ENCODE measurements at regions not wholly inside any gene's neighbourhood (a gene's known extent, or its start where the extent isn't known, plus 50 kb on each side); places are given as distances from the start of the nearest gene placed in this dataset.

DNA sequence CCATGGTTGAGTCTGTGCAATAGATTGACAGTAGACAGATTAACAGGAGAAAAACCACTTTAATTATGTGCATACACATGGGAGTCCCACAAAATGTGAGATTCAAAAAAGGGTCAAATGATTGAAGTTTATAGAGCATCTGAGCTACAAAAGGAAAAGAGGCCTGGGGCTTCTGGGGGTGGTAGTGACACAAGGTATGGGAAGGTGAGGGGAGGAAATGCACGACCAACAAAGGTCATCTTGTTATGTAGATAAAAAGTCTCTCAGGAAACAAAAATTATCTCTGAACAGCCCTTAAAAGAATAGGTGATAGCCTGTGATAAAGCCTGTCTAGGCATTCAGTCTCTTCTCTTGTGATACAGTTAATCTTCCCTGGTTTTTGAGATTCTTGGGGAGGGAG lies 141.7 kb downstream of the SEC23IP start:
- no TSS peak for BruUV-seq (replicated peaks)
- Histone ChIP-seq H2AFZ (ENCODE audit: low read depth, low read length) (no peak overlapping the region), H3K27ac (ENCODE audit: extremely low read depth, low read depth, low read length) (no peak overlapping the region), H3K27me3 (ENCODE audit: control insufficient read depth in 2 of 2, insufficient read depth in 2 of 2, low read length in 2 of 2) (no peaks in the 10 kb centered on the region), H3K9me3 (replicated peaks; ENCODE audit: control insufficient read depth, insufficient read depth, low read depth, low read length) (no peaks in the 10 kb centered on the region), H3K4me1 (replicated peaks in 1 of 2; ENCODE audit: control insufficient read depth in 2 of 2, insufficient read depth in 2 of 2, low read length in 2 of 2) (no peaks in the 10 kb centered on the region), H3K4me2 (ENCODE audit: insufficient read depth, low read length) (no peak overlapping the region), H3K9ac (ENCODE audit: insufficient read depth in 1 of 2, low read depth in 2 of 2, low read length in 2 of 2) (no peak overlapping the region), H3K9me1 (ENCODE audit: control insufficient read depth, insufficient read depth, low read length) (no peaks in the 10 kb centered on the region), H3K4me3 (no peak overlapping the region), H3K79me2 (ENCODE audit: control insufficient read depth, insufficient read depth, low read length) (no peaks in the 10 kb centered on the region), H4K20me1 (replicated peaks; ENCODE audit: control insufficient read depth, insufficient read depth, low read length) (no peaks in the 10 kb centered on the region), H3K36me3 (ENCODE audit: control insufficient read depth, insufficient read depth, low read length) (no peaks in the 10 kb centered on the region)
- FAIRE-seq = no peak
- in situ Hi-C loops (cut with MboI) = no loop called here
- ATAC-seq = no peak
- ChIA-PET POLR2A (no interaction called here), CTCF (ENCODE audit: low intra/inter-chr PET ratio) (no interaction called here)
- TF ChIP-seq PRPF4 (IDR thresholded peaks at IDR 0.05; ENCODE audit: insufficient read depth, low read depth, low read length, poor library complexity, severe bottlenecking) (no peak), SMARCA4 (IDR thresholded peaks at IDR 0.05) (no peak), ZNF143 (CRISPR knock-in tag; IDR thresholded peaks at IDR 0.05) (no peak), KDM5B (IDR thresholded peaks at IDR 0.05; ENCODE audit: insufficient replicate concordance, low read depth, low read length) (no peak)
- no peak for DNase-seq (ENCODE audit: extremely low read depth in 1 of 4, low spot score in 3 of 4)
- intact Hi-C loops (cut with micrococcal nuclease) = no loop called here
- WGBS (ENCODE audit: insufficient coverage, low coverage, missing lambda C conversion rate) = 0% methylated on average over 1 of the region's 1 CpG

DNA sequence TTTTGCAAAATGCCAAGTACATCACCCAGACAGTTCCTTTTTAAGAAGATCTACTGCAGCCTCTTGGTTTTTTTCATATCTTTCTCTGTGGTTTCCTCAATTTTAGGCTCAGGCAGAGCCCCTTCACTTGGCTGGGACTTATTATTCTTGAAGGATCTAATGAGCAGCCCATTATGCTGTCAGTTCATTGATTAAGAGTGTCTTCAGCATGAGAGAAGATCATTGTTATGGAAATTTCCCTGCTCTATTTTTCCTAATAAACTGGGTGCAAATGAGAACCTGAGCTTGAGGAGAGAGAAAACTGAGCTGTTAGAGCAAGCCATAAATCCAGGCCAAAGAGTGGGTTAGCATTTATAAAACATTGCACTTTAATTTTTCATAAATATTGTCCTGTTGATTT lies 146.5 kb downstream of the SEC23IP start:
- Histone ChIP-seq H4K20me1 (replicated peaks; ENCODE audit: control insufficient read depth, insufficient read depth, low read length) (no peaks in the 10 kb centered on the region), H3K36me3 (ENCODE audit: control insufficient read depth, insufficient read depth, low read length) (no peaks in the 10 kb centered on the region), H3K9me1 (ENCODE audit: control insufficient read depth, insufficient read depth, low read length) (no peaks in the 10 kb centered on the region), H3K27me3 (ENCODE audit: control insufficient read depth in 2 of 2, insufficient read depth in 2 of 2, low read length in 2 of 2) (peaks cover 0 to 4% of the 10 kb centered on the region in 2 experiments; a peak in 2 of 5 replicates), H3K79me2 (ENCODE audit: control insufficient read depth, insufficient read depth, low read length) (no peaks in the 10 kb centered on the region), H3K27ac (ENCODE audit: extremely low read depth, low read depth, low read length) (no peak overlapping the region), H3K9ac (ENCODE audit: insufficient read depth in 1 of 2, low read depth in 2 of 2, low read length in 2 of 2) (no peak overlapping the region), H3K4me2 (ENCODE audit: insufficient read depth, low read length) (no peak overlapping the region), H2AFZ (ENCODE audit: low read depth, low read length) (no peak overlapping the region), H3K4me3 (no peak overlapping the region), H3K9me3 (replicated peaks; ENCODE audit: control insufficient read depth, insufficient read depth, low read depth, low read length) (no peaks in the 10 kb centered on the region), H3K4me1 (replicated peaks in 1 of 2; ENCODE audit: control insufficient read depth in 2 of 2, insufficient read depth in 2 of 2, low read length in 2 of 2) (peaks cover 0 to 4% of the 10 kb centered on the region in 2 experiments; a peak in 1 of 5 replicates)
- ATAC-seq = no peak
- BruUV-seq (replicated peaks) = no TSS peak
- no peak for FAIRE-seq
- intact Hi-C loops (cut with micrococcal nuclease) = no loop called here
- TF ChIP-seq MTF1 (CRISPR knock-in tag; IDR thresholded peaks at IDR 0.05; ENCODE audit: borderline replicate concordance) (no peak), PTBP1 (IDR thresholded peaks at IDR 0.05; ENCODE audit: low read depth, low read length) (no peak), GTF2F1 (IDR thresholded peaks at IDR 0.05; ENCODE audit: low read depth, low read length) (no peak), NCOA2 (IDR thresholded peaks at IDR 0.05; ENCODE audit: partially characterized antibody in 2 of 2) (no peak), JUND (IDR thresholded peaks at IDR 0.05; ENCODE audit: borderline replicate concordance, low read depth, low read length) (no peak), JUND (tag; IDR thresholded peaks at IDR 0.05; ENCODE audit: borderline replicate concordance, low read depth, low read length) (no peak)
- TF ChIP-seq, protein P1, sequence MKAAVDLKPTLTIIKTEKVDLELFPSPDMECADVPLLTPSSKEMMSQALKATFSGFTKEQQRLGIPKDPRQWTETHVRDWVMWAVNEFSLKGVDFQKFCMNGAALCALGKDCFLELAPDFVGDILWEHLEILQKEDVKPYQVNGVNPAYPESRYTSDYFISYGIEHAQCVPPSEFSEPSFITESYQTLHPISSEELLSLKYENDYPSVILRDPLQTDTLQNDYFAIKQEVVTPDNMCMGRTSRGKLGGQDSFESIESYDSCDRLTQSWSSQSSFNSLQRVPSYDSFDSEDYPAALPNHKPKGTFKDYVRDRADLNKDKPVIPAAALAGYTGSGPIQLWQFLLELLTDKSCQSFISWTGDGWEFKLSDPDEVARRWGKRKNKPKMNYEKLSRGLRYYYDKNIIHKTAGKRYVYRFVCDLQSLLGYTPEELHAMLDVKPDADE (conservative IDR thresholded peaks at IDR 0.05; ENCODE audit: control insufficient read depth, low read depth, low read length) = no peak
- TF ChIP-seq, protein P2, sequence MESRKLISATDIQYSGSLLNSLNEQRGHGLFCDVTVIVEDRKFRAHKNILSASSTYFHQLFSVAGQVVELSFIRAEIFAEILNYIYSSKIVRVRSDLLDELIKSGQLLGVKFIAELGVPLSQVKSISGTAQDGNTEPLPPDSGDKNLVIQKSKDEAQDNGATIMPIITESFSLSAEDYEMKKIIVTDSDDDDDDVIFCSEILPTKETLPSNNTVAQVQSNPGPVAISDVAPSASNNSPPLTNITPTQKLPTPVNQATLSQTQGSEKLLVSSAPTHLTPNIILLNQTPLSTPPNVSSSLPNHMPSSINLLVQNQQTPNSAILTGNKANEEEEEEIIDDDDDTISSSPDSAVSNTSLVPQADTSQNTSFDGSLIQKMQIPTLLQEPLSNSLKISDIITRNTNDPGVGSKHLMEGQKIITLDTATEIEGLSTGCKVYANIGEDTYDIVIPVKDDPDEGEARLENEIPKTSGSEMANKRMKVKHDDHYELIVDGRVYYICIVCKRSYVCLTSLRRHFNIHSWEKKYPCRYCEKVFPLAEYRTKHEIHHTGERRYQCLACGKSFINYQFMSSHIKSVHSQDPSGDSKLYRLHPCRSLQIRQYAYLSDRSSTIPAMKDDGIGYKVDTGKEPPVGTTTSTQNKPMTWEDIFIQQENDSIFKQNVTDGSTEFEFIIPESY (CRISPR knock-in tag; IDR thresholded peaks at IDR 0.05) = no peak
- TF ChIP-seq, protein P3, sequence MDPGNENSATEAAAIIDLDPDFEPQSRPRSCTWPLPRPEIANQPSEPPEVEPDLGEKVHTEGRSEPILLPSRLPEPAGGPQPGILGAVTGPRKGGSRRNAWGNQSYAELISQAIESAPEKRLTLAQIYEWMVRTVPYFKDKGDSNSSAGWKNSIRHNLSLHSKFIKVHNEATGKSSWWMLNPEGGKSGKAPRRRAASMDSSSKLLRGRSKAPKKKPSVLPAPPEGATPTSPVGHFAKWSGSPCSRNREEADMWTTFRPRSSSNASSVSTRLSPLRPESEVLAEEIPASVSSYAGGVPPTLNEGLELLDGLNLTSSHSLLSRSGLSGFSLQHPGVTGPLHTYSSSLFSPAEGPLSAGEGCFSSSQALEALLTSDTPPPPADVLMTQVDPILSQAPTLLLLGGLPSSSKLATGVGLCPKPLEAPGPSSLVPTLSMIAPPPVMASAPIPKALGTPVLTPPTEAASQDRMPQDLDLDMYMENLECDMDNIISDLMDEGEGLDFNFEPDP (CRISPR knock-in tag; IDR thresholded peaks at IDR 0.05) = no peak
- ChIA-PET CTCF (ENCODE audit: low intra/inter-chr PET ratio) (no interaction called here), POLR2A (no interaction called here)
- in situ Hi-C loops (cut with MboI) = no loop called here
- no peak for DNase-seq (ENCODE audit: extremely low read depth in 1 of 4, low spot score in 3 of 4)
